Activated naive CD8-positive, alpha-beta T cell treated with anti-CD3 and anti-CD28 coated beads, Interleukin-2, amount 10 ng/mL, durations not matched to agents 7 days and 5 days (primary cell): ENCODE measurements at regions not wholly inside any gene's neighbourhood (a gene's known extent, or its start where the extent isn't known, plus 50 kb on each side); places are given as distances from the start of the nearest gene placed in this dataset.

Source experiments
- ATAC-seq: fragments of 150-1000 bp; cut with Tn5 transposase; one replicate; pipeline ENCODE4 v1.10.0; 2021; ENCODE audit warnings: low read depth, moderate library complexity
- POLR2A ChIA-PET: fragments of 350-600 bp; sonication (Branson Sonifier 250); formaldehyde crosslinking; loops from one replicate; lab custom pipeline; 2021; ENCODE audit warnings: antibody characterized with exemption; lab: Charles Lee
- DNase-seq: peaks from one replicate; pipeline ENCODE4 v3.0.0; 2021
- H3K27ac Mint-ChIP-seq: one replicate; pipeline ENCODE4 v1.8.0; 2022; ENCODE audit warnings: mild to moderate bottlenecking, mixed read lengths
- H3K27me3 Mint-ChIP-seq: one replicate; pipeline ENCODE4 v1.8.0; 2022; ENCODE audit warnings: mild to moderate bottlenecking, moderate library complexity, mixed read lengths
- H3K36me3 Mint-ChIP-seq: one replicate; pipeline ENCODE4 v1.8.0; 2021; ENCODE audit warnings: mild to moderate bottlenecking, mixed read lengths
- H3K4me1 Mint-ChIP-seq: one replicate; pipeline ENCODE4 v1.8.0; 2021; ENCODE audit warnings: mixed read lengths
- H3K4me3 Mint-ChIP-seq: one replicate; pipeline ENCODE4 v1.8.0; 2022; ENCODE audit warnings: mild to moderate bottlenecking, moderate library complexity, mixed read lengths
- H3K9me3 Mint-ChIP-seq: one replicate; pipeline ENCODE4 v1.8.0; 2021; ENCODE audit warnings: mixed read lengths

- Mint-ChIP-seq H3K27ac (no peak overlapping the region), H3K4me1 (peaks cover 20% of the 10 kb centered on the region), H3K9me3 (peaks cover 6% of the 10 kb centered on the region), H3K27me3 (no peaks in the 10 kb centered on the region), H3K36me3 (peaks cover 9% of the 10 kb centered on the region), H3K4me3 (no peak overlapping the region)
- POLR2A ChIA-PET = interaction anchor here (0.5 to 0.9 kb wide), 3 partner anchors 8 to 48 kb away, joined by 3 to 10 read pairs (median 6); no protein-coding TSS in a partner anchor
- ATAC-seq (no peak), DNase-seq (no peak)
These were observed 149.4 kb upstream of the PLEKHG7 start for GRCh38 chr12:92553389-92553788.

GRCh38 chr12:92552412-92553108 lies 150.2 kb upstream of the PLEKHG7 start:
- ATAC-seq (no peak), DNase-seq (no peak)
- Mint-ChIP-seq H3K27me3 (no peaks in the 10 kb centered on the region), H3K4me1 (peaks cover 20% of the 10 kb centered on the region), H3K27ac (no peak overlapping the region), H3K36me3 (peaks cover 9% of the 10 kb centered on the region), H3K9me3 (peaks cover 6% of the 10 kb centered on the region), H3K4me3 (no peak overlapping the region)
- POLR2A ChIA-PET = interaction anchor here (0.5 kb wide), 1 partner anchor 15 kb away, joined by 6 read pairs; no protein-coding TSS in a partner anchor

DNA sequence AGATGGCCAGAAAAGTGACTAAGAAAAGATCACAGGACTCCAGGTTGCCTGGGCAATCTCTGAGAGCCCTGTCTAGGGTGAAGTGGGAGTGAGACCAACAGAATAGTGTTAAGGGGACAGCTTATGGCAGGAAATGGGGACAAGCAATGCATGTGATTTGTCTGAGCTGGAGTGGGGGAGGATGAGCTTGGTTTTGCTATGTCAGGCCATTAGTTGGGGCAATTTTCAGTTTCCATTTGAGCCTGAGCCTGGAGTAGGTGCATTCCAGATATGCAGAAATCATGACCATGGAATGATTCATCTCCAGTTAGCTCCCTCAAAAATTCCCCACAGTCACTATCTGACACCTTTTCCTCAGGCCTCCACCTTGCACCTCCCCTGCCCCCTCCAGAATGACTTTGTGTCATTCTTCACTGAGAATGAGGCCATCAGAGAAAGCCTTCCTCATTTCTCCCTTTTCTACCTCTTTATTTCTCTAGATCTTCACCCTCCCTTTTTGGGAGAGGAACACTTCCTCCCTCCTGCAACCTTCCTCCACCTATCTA lies 150.9 kb upstream of the PLEKHG7 start:
- Mint-ChIP-seq H3K4me3 (no peak overlapping the region), H3K4me1 (peaks cover 17% of the 10 kb centered on the region), H3K36me3 (peaks cover 6% of the 10 kb centered on the region), H3K27ac (no peak overlapping the region), H3K27me3 (no peaks in the 10 kb centered on the region), H3K9me3 (peaks cover 4% of the 10 kb centered on the region)
- DNase-seq (no peak), ATAC-seq (peak; percentile 62)
- POLR2A ChIA-PET = no interaction called here

GRCh38 chr12:92551210-92551609 lies 151.6 kb upstream of the PLEKHG7 start:
- DNase-seq (no peak), ATAC-seq (no peak)
- no peaks in the 10 kb centered on the region for H3K27me3 Mint-ChIP-seq
- POLR2A ChIA-PET = no interaction called here
- peaks cover 10% of the 10 kb centered on the region for H3K4me1 Mint-ChIP-seq
- no peak overlapping the region for H3K27ac Mint-ChIP-seq
- H3K9me3 Mint-ChIP-seq = peaks cover 5% of the 10 kb centered on the region
- H3K36me3 Mint-ChIP-seq = peaks cover 5% of the 10 kb centered on the region
- no peak overlapping the region for H3K4me3 Mint-ChIP-seq

DNA sequence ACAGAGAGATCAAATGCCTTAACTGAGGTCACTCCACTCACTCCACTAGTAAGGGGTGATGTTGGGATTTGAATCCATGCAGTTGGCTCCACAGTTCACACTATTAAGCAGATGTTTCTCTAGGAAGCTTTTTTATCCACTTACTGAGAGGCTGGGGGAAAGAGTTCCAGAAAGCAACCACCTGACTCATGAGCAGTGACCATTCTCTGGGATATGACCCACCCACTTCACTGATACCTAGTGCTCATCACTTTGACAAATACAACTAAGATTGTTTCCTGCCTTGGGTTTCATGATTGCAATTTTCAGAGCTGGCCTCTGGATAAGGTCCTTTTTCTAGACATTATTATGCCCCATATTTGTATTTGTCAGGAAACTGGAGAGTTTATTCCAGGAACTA lies 152.1 kb upstream of the PLEKHG7 start:
- peaks cover 5% of the 10 kb centered on the region for H3K36me3 Mint-ChIP-seq
- no peaks in the 10 kb centered on the region for H3K27me3 Mint-ChIP-seq
- DNase-seq (no peak), ATAC-seq (no peak)
- H3K4me1 Mint-ChIP-seq = peaks cover 5% of the 10 kb centered on the region
- no peak overlapping the region for H3K27ac Mint-ChIP-seq
- peaks cover 5% of the 10 kb centered on the region for H3K9me3 Mint-ChIP-seq
- H3K4me3 Mint-ChIP-seq = no peak overlapping the region
- POLR2A ChIA-PET = no interaction called here

DNA sequence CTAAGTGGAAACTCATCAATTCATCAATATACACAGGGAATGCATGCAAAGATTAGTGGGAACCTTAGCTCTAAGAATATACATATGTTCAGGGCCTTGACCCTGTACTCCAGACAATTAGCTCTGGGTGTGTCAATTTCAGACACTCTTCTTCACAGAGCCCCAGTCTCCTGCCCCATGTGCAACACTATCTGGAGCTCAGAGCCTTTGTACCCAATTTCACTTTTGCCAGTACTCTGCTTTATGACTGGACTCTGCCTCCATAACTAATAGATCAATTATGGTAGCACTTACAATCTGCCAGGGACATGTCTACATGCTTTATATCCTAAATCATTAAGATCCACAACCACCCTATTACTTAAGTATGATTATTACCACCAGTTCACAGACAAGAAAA lies 152.5 kb upstream of the PLEKHG7 start:
- POLR2A ChIA-PET = no interaction called here
- Mint-ChIP-seq H3K9me3 (peaks cover 5% of the 10 kb centered on the region), H3K27ac (no peak overlapping the region), H3K36me3 (peaks cover 5% of the 10 kb centered on the region), H3K4me3 (no peak overlapping the region), H3K27me3 (no peaks in the 10 kb centered on the region), H3K4me1 (peaks cover 4% of the 10 kb centered on the region)
- DNase-seq (no peak), ATAC-seq (no peak)

DNA sequence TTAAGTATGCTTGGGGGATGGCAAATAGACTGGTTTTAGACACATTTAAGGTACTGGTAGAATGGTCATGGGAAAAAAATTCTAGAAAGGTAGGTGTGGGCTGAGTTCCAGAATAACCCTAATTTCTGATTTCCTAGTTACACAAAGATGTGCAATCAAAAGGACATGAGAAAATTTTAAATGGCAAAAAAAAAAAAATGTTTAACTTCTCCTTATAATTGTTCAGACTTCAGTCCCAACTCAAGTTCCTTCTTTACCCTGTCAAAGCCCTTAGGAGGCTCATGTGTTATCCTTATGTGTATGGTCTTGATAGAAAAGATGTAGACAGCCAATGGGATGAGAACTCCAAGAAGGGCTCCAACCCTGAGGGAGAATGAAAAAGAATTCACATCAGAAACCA lies 153.3 kb upstream of the PLEKHG7 start:
- ATAC-seq = no peak
- no peak overlapping the region for H3K27ac Mint-ChIP-seq
- POLR2A ChIA-PET = no interaction called here

DNA sequence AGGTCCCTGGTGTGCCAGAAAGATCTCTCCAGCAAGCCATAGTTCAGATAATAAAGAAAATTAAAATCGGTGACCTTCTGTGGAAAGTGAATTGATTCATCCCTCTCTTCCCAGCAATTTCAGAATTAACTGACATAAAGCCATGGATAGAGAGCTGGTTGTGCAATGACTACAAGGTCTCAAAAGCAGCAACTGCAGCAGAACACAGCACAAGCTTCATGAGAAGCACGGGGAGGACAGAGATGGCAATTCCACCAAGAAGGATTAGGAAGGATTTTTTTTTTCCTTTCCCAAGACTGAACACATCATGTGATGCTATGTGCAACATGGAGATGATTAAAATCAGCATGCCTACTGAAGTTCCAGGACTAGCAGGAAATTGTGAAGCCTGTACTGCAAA lies 154.9 kb upstream of the PLEKHG7 start:
- Mint-ChIP-seq H3K9me3 (peaks cover 7% of the 10 kb centered on the region), H3K27me3 (no peaks in the 10 kb centered on the region), H3K36me3 (peaks cover 11% of the 10 kb centered on the region), H3K4me1 (peaks cover 7% of the 10 kb centered on the region), H3K4me3 (no peak overlapping the region), H3K27ac (no peak overlapping the region)
- DNase-seq = no peak
- POLR2A ChIA-PET = interaction anchor here (0.6 kb wide), 1 partner anchor 10 kb away, joined by 3 read pairs; no protein-coding TSS in a partner anchor
- no peak for ATAC-seq

More for the DNA sequence above, 153.3 kb upstream of the PLEKHG7 start:
- Mint-ChIP-seq H3K36me3 (peaks cover 5% of the 10 kb centered on the region), H3K9me3 (peaks cover 5% of the 10 kb centered on the region), H3K4me1 (peaks cover 1% of the 10 kb centered on the region), H3K27me3 (no peaks in the 10 kb centered on the region), H3K4me3 (no peak overlapping the region)
- no peak for DNase-seq

GRCh38 chr12:92547420-92547819 lies 155.4 kb upstream of the PLEKHG7 start:
- POLR2A ChIA-PET = no interaction called here
- Mint-ChIP-seq H3K9me3 (peaks cover 7% of the 10 kb centered on the region), H3K4me3 (no peak overlapping the region), H3K27me3 (no peaks in the 10 kb centered on the region), H3K4me1 (peaks cover 7% of the 10 kb centered on the region), H3K36me3 (peaks cover 11% of the 10 kb centered on the region), H3K27ac (no peak overlapping the region)
- ATAC-seq (no peak), DNase-seq (no peak)

- no peak overlapping the region for H3K27ac Mint-ChIP-seq
- peaks cover 14% of the 10 kb centered on the region for H3K36me3 Mint-ChIP-seq
- no peak overlapping the region for H3K4me3 Mint-ChIP-seq
- POLR2A ChIA-PET = no interaction called here
- no peak for DNase-seq
- no peaks in the 10 kb centered on the region for H3K27me3 Mint-ChIP-seq
- peaks cover 10% of the 10 kb centered on the region for H3K4me1 Mint-ChIP-seq
- H3K9me3 Mint-ChIP-seq = peaks cover 9% of the 10 kb centered on the region
- no peak for ATAC-seq
These were observed 156.0 kb upstream of the PLEKHG7 start for GRCh38 chr12:92546635-92547348.

DNA sequence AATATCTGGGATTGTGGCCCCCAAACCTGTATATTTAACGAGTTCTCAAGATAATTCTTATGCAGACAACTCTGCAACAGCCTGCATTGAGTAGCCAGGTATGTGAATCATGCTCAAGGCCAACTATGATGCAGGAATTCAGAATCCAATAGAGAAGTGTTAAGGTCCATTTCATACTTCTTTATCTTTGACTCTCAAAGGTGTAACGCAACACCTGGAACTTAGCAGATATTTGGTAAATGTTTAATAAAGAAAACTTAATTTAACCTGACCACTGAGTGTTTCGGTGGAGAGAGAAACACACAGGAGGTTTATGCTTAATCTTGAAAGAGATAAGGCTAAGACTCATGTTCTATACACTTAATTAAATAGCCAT lies 156.5 kb upstream of the PLEKHG7 start:
- Mint-ChIP-seq H3K27me3 (no peaks in the 10 kb centered on the region), H3K36me3 (peaks cover 17% of the 10 kb centered on the region), H3K9me3 (peaks cover 9% of the 10 kb centered on the region), H3K27ac (no peak overlapping the region), H3K4me1 (peaks cover 13% of the 10 kb centered on the region), H3K4me3 (no peak overlapping the region)
- POLR2A ChIA-PET = interaction anchor here (1.4 kb wide), 1 partner anchor 400 kb away, joined by 5 read pairs; the partner anchor contains the start of gene BTG1
- ATAC-seq = no peak
- DNase-seq = no peak

DNA sequence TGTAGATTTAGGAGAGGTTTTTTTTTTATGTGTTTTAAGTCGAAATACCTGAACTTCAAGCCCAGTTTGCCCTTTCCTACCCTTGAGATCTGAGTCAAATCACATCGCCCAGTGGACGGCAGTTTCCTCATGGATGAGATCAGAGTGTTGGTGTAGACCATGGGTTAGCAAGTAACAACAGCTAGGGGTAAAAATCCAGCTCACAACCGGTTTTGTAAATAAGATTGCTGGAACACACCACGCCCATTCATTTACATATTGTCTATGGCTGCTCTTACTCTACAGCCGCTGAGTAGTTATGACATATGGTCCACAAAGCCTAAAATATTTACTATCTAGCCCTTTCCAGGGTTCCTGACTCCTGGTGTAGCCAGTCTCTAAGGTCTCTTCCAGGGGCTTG lies 158.5 kb upstream of the PLEKHG7 start:
- ATAC-seq = no peak

DNA sequence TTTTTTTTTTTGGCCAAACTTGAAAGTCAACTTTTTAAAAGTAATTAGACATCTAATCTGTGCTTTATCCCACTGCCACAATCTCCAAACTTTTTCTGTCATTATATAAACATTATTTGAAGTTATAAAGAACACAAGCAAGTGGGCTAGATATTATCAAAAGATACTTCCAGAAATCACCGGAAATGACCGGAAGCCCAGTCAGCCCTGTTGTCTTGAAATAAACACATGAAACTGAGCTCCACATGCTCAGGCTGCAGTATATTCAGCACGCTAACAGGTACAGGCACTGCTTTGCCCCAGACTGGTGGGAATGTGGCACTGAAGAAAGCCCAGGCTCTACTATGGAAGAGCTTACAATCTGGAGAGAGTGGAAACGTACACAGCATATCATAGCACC lies 158.9 kb upstream of the PLEKHG7 start:
- Mint-ChIP-seq H3K9me3 (peaks cover 5% of the 10 kb centered on the region), H3K27ac (no peak overlapping the region), H3K36me3 (peaks cover 19% of the 10 kb centered on the region), H3K4me3 (no peak overlapping the region), H3K27me3 (no peaks in the 10 kb centered on the region), H3K4me1 (peaks cover 33% of the 10 kb centered on the region)
- DNase-seq (no peak), ATAC-seq (no peak)
- POLR2A ChIA-PET = interaction anchor here (0.5 kb wide), 1 partner anchor 44 kb away, joined by 3 read pairs; no protein-coding TSS in a partner anchor

More for the DNA sequence above, 158.5 kb upstream of the PLEKHG7 start:
- H3K27ac Mint-ChIP-seq = no peak overlapping the region
- no peaks in the 10 kb centered on the region for H3K27me3 Mint-ChIP-seq
- DNase-seq = no peak
- H3K36me3 Mint-ChIP-seq = peaks cover 16% of the 10 kb centered on the region
- H3K9me3 Mint-ChIP-seq = peaks cover 7% of the 10 kb centered on the region
- POLR2A ChIA-PET = interaction anchor here (0.5 to 1.4 kb wide), 2 partner anchors 10 to 44 kb away, joined by 3 to 10 read pairs; no protein-coding TSS in a partner anchor
- H3K4me3 Mint-ChIP-seq = no peak overlapping the region
- peaks cover 29% of the 10 kb centered on the region for H3K4me1 Mint-ChIP-seq
